PC-3 (cell line): ENCODE measurements at regions not wholly inside any gene's neighbourhood (a gene's known extent, or its start where the extent isn't known, plus 50 kb on each side); places are given as distances from the start of the nearest gene placed in this dataset.

Source experiments
- CTCF ChIP-seq: fragments of 300-600 bp; sonication (generic); conservative IDR thresholded peaks from 2 replicates; pipeline ENCODE4 v1.5.1; 2017; ENCODE audit warnings: antibody characterized with exemption, low read depth, mild to moderate bottlenecking, low read length
- EZH2 ChIP-seq: fragments of 300-600 bp; sonication (generic); IDR thresholded peaks from one replicate; pipeline ENCODE4 v1.6.1; 2017; ENCODE audit warnings: antibody characterized with exemption, mild to moderate bottlenecking, low read length; ENCODE audit not compliant: unreplicated experiment

- TF ChIP-seq CTCF (no peak), EZH2 (no peak)
Measured at GRCh38 chr5:164484948-164485347, 979.5 kb downstream of the MAT2B start.
